T-cell (primary cell): ENCODE measurements at regions not wholly inside any gene's neighbourhood (a gene's known extent, or its start where the extent isn't known, plus 50 kb on each side); places are given as distances from the start of the nearest gene placed in this dataset.

Source experiments
- ATAC-seq, 4 experiments: fragments of 200-7000 bp in 3 of 4; fragments of 150-1000 bp in 1 of 4; cut with Tn5 transposase; replicated peaks in 1 of 4; 1 replicate in 3 of 4; 2 replicates in 1 of 4; pipeline ENCODE4 v1.10.0; 2021; ENCODE audit warnings: moderate library complexity in 3 of 4, mild to moderate bottlenecking in 2 of 4, moderate number of reproducible peaks in 1 of 4
- CTCF ChIA-PET, 2 donors: fragments of 300-600 bp; sonication (Branson Sonifier 250); formaldehyde crosslinking; loops; one replicate each; lab custom pipeline; 2022; ENCODE audit warnings: antibody characterized with exemption in 2 of 2; lab: Charles Lee
- POLR2A ChIA-PET, 2 donors: fragments of 300-600 bp; sonication (Branson Sonifier 250); formaldehyde crosslinking; loops; one replicate each; lab custom pipeline; 2022; ENCODE audit warnings: antibody characterized with exemption in 2 of 2; lab: Charles Lee
- DNase-seq, 35 experiments: peaks; one replicate each; pipeline versions ENCODE4 v3.0.0 to v3.0.0-alpha.2; 2013 to 2023
- H3K27ac ChIP-seq: one replicate; pipeline ENCODE4 v1.5.1; 2013; ENCODE audit warnings: low read length
- H3K27me3 ChIP-seq, 2 experiments: replicated peaks in 1 of 2; 1 replicate in 1 of 2; 2 replicates in 1 of 2; pipeline versions ENCODE4 v1.6.1 to v1.7.0; 2013; ENCODE audit warnings: low read length in 1 of 2, mixed read lengths in 1 of 2; ENCODE audit not compliant: control insufficient read depth in 2 of 2, insufficient read depth in 2 of 2; ENCODE audit errors: extremely low read depth in 1 of 2
- H3K36me3 ChIP-seq, 2 donors: 1 replicate in 1 of 2; 2 replicates in 1 of 2; pipeline versions ENCODE4 v1.6.1 to v1.7.0; 2013; ENCODE audit warnings: low read length in 1 of 2; ENCODE audit not compliant: control insufficient read depth in 2 of 2, insufficient read depth in 1 of 2; ENCODE audit errors: extremely low read depth in 1 of 2
- H3K4me1 ChIP-seq, 2 experiments: 1 replicate in 1 of 2; 2 replicates in 1 of 2; pipeline versions ENCODE4 v1.6.1 to v1.7.0; 2013; ENCODE audit warnings: low read length in 2 of 2, mixed read lengths in 1 of 2; ENCODE audit not compliant: insufficient read depth in 2 of 2, control insufficient read depth in 1 of 2; ENCODE audit errors: extremely low read depth in 1 of 2
- H3K4me3 ChIP-seq, 2 donors: 1 replicate in 1 of 2; 2 replicates in 1 of 2; pipeline versions ENCODE4 v1.5.1 to v1.7.0; 2013; ENCODE audit warnings: mild to moderate bottlenecking in 2 of 2, low read length in 1 of 2, moderate library complexity in 1 of 2; ENCODE audit not compliant: control insufficient read depth in 1 of 2; ENCODE audit errors: extremely low read depth in 1 of 2
- H3K9me3 ChIP-seq: 2 replicates; pipeline ENCODE4 v1.7.0; 2013
- H3K27ac Mint-ChIP-seq, 2 donors: one replicate each; pipeline ENCODE4 v1.8.0; 2020 to 2021; ENCODE audit warnings: mild to moderate bottlenecking in 2 of 2, mixed read lengths in 2 of 2
- H3K27me3 Mint-ChIP-seq, 2 donors: one replicate each; pipeline ENCODE4 v1.8.0; 2021 to 2022; ENCODE audit warnings: mixed read lengths in 2 of 2
- H3K36me3 Mint-ChIP-seq: one replicate; pipeline ENCODE4 v1.8.0; 2021; ENCODE audit warnings: mixed read lengths
- H3K4me1 Mint-ChIP-seq, 3 donors: one replicate each; pipeline ENCODE4 v1.8.0; 2020 to 2022; ENCODE audit warnings: mixed read lengths in 3 of 3, mild to moderate bottlenecking in 1 of 3
- H3K4me3 Mint-ChIP-seq, 3 donors: one replicate each; pipeline ENCODE4 v1.8.0; 2020 to 2022; ENCODE audit warnings: mild to moderate bottlenecking in 3 of 3, mixed read lengths in 3 of 3, moderate library complexity in 3 of 3
- H3K9me3 Mint-ChIP-seq, 3 donors: one replicate each; pipeline ENCODE4 v1.8.0; 2020 to 2022; ENCODE audit warnings: mixed read lengths in 3 of 3
- WGBS: methylation state at CpG from one replicate; pipeline ENCODE4 v1.1.5; 2013; ENCODE audit warnings: missing lambda C conversion rate; ENCODE audit not compliant: insufficient coverage; 5-methylcytosine and 5-hydroxymethylcytosine counted together

- ChIA-PET POLR2A (no interaction called here), CTCF (no interaction called here)
- Mint-ChIP-seq H3K27ac (no peak overlapping the region), H3K4me3 (no peak overlapping the region), H3K4me1 (no peaks in the 10 kb centered on the region), H3K9me3 (no peaks in the 10 kb centered on the region), H3K27me3 (peaks cover 38 to 50% of the 10 kb centered on the region in 2 donors), H3K36me3 (no peaks in the 10 kb centered on the region)
- ATAC-seq = no peak
- peaks cover 4 to 11% of the 10 kb centered on the region in 2 experiments for H3K4me1 ChIP-seq
- no peaks in the 10 kb centered on the region for H3K36me3 ChIP-seq
- DNase-seq = no peak
- H3K27ac ChIP-seq = no peak overlapping the region
- peaks cover 2% of the 10 kb centered on the region for H3K9me3 ChIP-seq
- H3K4me3 ChIP-seq = no peak overlapping the region
- 62% methylated on average over 10 of the region's 14 CpGs for WGBS
- H3K27me3 ChIP-seq = peaks cover 0 to 52% of the 10 kb centered on the region in 2 experiments
Observed at GRCh38 chr9:36760667-36761420, 188.1 kb downstream of the MELK start.

DNA sequence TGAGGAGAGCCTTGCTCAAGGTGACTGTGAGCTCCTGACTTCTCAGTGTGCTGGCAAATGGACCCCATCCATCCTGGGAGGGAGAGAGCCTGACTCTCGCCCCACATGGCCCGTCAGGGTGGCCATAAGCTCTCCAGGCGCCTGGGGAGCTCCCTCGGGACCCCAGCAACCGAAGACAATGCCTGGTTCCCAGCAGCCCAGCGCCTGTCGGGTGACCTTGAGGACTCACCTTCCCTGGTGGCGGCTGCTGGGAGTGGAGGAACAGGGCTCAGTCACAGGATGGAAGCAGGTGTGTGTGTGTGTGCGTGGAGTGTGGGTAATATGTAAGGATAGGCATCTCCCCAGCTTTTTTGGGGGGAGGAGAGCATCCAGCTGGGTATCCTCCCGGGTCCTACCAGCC is 190.3 kb downstream of the MELK start:
- CTCF ChIA-PET = no interaction called here
- Histone ChIP-seq H3K27ac (no peak overlapping the region), H3K9me3 (peaks cover 2% of the 10 kb centered on the region), H3K36me3 (no peaks in the 10 kb centered on the region), H3K4me3 (no peak overlapping the region), H3K27me3 (peaks cover 0 to 42% of the 10 kb centered on the region in 2 experiments), H3K4me1 (peaks cover 4 to 18% of the 10 kb centered on the region in 2 experiments)
- Mint-ChIP-seq H3K27ac (no peak overlapping the region), H3K9me3 (no peaks in the 10 kb centered on the region), H3K36me3 (no peaks in the 10 kb centered on the region), H3K27me3 (peaks cover 31 to 37% of the 10 kb centered on the region in 2 donors), H3K4me1 (peaks cover 0 to 7% (median 0%) of the 10 kb centered on the region in 3 donors), H3K4me3 (no peak overlapping the region)
- DNase-seq (no peak), ATAC-seq (no peak)
- WGBS = 74% methylated on average over 7 of the region's 10 CpGs
- POLR2A ChIA-PET = no interaction called here

DNA sequence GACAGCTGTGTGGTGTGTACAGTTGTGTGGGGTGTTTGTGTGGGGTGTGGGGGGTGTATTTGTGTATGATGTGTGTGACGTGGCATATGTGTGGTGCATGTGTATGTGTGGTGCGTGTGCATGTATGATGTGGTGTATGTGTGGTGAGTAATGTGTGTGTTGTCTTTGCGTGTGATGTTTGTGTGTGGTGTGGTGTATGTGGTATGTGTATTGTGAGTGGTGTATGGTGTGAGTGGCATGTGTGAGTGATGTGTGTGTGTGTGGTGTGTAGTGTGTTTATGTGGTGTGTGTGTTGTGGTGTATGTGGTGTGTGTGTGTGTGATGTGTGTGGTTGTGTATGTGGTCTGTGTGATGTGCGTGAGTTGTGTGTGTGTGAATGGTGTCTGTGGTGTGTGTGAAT is 191.1 kb downstream of the MELK start:
- CTCF ChIA-PET = no interaction called here
- Histone ChIP-seq H3K27ac (no peak overlapping the region), H3K4me1 (peaks cover 4 to 18% of the 10 kb centered on the region in 2 experiments), H3K9me3 (peaks cover 2% of the 10 kb centered on the region), H3K4me3 (no peak overlapping the region), H3K36me3 (no peaks in the 10 kb centered on the region), H3K27me3 (peaks cover 0 to 35% of the 10 kb centered on the region in 2 experiments)
- DNase-seq (no peak), ATAC-seq (no peak)
- H3K36me3 Mint-ChIP-seq = no peaks in the 10 kb centered on the region
- WGBS = 93% methylated on average over 4 of the region's 4 CpGs
- POLR2A ChIA-PET = no interaction called here
- no peaks in the 10 kb centered on the region for H3K9me3 Mint-ChIP-seq
- no peak overlapping the region for H3K27ac Mint-ChIP-seq
- no peak overlapping the region for H3K4me3 Mint-ChIP-seq
- peaks cover 0 to 7% (median 0%) of the 10 kb centered on the region in 3 donors for H3K4me1 Mint-ChIP-seq
- H3K27me3 Mint-ChIP-seq = peaks cover 23 to 29% of the 10 kb centered on the region in 2 donors

- ChIA-PET POLR2A (no interaction called here), CTCF (no interaction called here)
- no peak for ATAC-seq
- Mint-ChIP-seq H3K4me1 (peaks cover 0 to 7% (median 0%) of the 10 kb centered on the region in 3 donors), H3K27ac (no peak overlapping the region), H3K36me3 (no peaks in the 10 kb centered on the region), H3K27me3 (peaks cover 20 to 26% of the 10 kb centered on the region in 2 donors), H3K9me3 (no peaks in the 10 kb centered on the region), H3K4me3 (no peak overlapping the region)
- peaks cover 2% of the 10 kb centered on the region for H3K9me3 ChIP-seq
- H3K4me1 ChIP-seq = peaks cover 4 to 18% of the 10 kb centered on the region in 2 experiments
- H3K27me3 ChIP-seq = peaks cover 0 to 30% of the 10 kb centered on the region in 2 experiments
- H3K4me3 ChIP-seq = no peak overlapping the region
- no peak overlapping the region for H3K27ac ChIP-seq
- H3K36me3 ChIP-seq = no peaks in the 10 kb centered on the region
- DNase-seq = no peak
- WGBS = 92% methylated on average over 10 of the region's 14 CpGs
Observed at GRCh38 chr9:36764364-36765076, 191.8 kb downstream of the MELK start.

- Mint-ChIP-seq H3K27ac (no peak overlapping the region), H3K27me3 (peaks cover 20 to 24% of the 10 kb centered on the region in 2 donors), H3K9me3 (no peaks in the 10 kb centered on the region), H3K4me3 (no peak overlapping the region), H3K36me3 (no peaks in the 10 kb centered on the region), H3K4me1 (peaks cover 0 to 7% (median 0%) of the 10 kb centered on the region in 3 donors)
- no peak for ATAC-seq
- peak in 1 of 35 experiments; percentile 6 for DNase-seq
- POLR2A ChIA-PET = no interaction called here
- no peak overlapping the region for H3K27ac ChIP-seq
- CTCF ChIA-PET = no interaction called here
- peaks cover 2% of the 10 kb centered on the region for H3K9me3 ChIP-seq
- H3K27me3 ChIP-seq = peaks cover 0 to 32% of the 10 kb centered on the region in 2 experiments
- WGBS = 95% methylated on average over 11 of the region's 12 CpGs
- H3K4me3 ChIP-seq = no peak overlapping the region
- no peaks in the 10 kb centered on the region for H3K36me3 ChIP-seq
- peaks cover 4 to 18% of the 10 kb centered on the region in 2 experiments for H3K4me1 ChIP-seq
Observed at GRCh38 chr9:36765077-36765390, 192.3 kb downstream of the MELK start.

DNA sequence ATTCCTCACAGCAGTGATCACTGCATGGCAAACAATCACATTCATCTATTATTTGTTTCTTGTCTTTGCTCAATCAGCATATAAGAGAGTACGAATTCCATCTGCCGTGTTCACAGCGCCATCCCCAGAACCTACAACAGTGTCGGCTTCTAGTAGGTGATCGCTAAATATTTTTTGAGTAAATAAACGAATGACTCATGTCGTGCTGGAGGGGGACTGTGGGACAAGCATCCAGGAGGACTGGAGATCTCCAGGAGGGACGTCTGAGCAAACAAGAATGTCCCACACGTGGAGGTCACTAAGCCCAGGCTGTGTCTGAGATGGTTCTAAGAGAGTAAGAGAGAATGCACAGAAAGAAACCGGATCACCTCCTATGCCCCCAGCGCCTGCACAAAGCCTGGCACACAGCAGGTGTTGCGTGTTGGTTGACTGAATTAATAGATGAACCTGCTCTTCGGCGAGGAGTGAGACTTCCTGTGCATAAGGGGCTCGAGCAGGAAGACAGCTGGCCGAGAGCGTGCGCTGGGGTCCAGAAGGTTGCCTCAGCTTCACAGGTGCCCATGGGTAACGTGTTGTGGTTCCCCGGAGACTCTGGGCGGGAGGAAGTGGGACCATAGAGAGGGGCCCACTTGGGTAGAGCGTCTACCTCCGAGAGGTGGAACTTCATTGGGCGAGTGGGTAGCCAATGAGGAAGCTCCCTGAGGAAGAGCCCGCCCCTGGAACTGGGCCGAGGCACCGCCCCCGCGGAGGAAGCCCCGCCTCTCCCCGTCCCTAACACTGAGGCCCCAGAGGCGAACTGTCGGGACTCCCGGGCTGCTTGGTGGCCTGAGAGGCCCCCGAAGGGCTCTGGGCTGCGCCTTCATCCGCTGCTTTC is 193.0 kb downstream of the MELK start:
- peaks cover 4 to 18% of the 10 kb centered on the region in 2 experiments for H3K4me1 ChIP-seq
- ChIA-PET CTCF (interaction anchor here in 1 of 2 donors (0.6 kb wide), 1 partner anchor 599 kb away, joined by 5 read pairs; no protein-coding TSS in a partner anchor), POLR2A (no interaction called here)
- no peak overlapping the region for H3K4me3 Mint-ChIP-seq
- peak overlapping the region; percentile 29 to 68 for H3K27ac Mint-ChIP-seq
- DNase-seq = peak; percentile 82 to 93 (median 88)
- WGBS = 1% methylated on average over 28 of the region's 37 CpGs
- peaks cover 17 to 21% of the 10 kb centered on the region in 2 donors for H3K27me3 Mint-ChIP-seq
- H3K27ac ChIP-seq = peak overlapping the region; percentile 53
- H3K4me1 Mint-ChIP-seq = peaks cover 0 to 7% (median 0%) of the 10 kb centered on the region in 3 donors
- H3K9me3 Mint-ChIP-seq = no peaks in the 10 kb centered on the region
- H3K36me3 Mint-ChIP-seq = no peaks in the 10 kb centered on the region
- H3K9me3 ChIP-seq = peaks cover 2% of the 10 kb centered on the region
- H3K27me3 ChIP-seq = peaks cover 0 to 37% of the 10 kb centered on the region in 2 experiments
- H3K4me3 ChIP-seq = peak overlapping the region; percentile 55 to 68
- H3K36me3 ChIP-seq = no peaks in the 10 kb centered on the region
- peak; percentile 98 to 100 (median 99) for ATAC-seq
